ENCODE measurements at regions not wholly inside any gene's neighbourhood (a gene's known extent, or its start where the extent isn't known, plus 50 kb on each side); places are given as distances from the start of the nearest gene placed in this dataset.

DNA sequence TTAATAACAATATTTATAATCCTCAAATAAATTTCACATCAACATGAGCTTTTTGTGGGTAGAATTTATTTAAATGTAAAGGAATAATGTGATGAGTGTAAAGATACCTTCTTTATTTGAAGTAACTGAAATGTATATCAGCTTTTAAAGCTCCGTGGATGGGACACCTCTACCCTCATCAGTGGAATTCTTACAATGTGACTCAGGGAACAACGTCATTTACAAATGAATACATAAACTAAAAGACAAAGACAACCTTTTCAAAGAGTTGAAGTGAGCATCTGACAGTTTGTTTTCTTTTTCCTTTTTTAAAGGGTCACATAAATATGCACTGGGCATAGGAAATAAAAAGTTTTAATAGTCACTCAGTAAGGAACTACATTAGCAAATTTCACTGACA, 1127.0 kb upstream of the CRIM1 start:
- TF ChIP-seq, protein P1, sequence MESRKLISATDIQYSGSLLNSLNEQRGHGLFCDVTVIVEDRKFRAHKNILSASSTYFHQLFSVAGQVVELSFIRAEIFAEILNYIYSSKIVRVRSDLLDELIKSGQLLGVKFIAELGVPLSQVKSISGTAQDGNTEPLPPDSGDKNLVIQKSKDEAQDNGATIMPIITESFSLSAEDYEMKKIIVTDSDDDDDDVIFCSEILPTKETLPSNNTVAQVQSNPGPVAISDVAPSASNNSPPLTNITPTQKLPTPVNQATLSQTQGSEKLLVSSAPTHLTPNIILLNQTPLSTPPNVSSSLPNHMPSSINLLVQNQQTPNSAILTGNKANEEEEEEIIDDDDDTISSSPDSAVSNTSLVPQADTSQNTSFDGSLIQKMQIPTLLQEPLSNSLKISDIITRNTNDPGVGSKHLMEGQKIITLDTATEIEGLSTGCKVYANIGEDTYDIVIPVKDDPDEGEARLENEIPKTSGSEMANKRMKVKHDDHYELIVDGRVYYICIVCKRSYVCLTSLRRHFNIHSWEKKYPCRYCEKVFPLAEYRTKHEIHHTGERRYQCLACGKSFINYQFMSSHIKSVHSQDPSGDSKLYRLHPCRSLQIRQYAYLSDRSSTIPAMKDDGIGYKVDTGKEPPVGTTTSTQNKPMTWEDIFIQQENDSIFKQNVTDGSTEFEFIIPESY (IDR thresholded peaks at IDR 0.05; ENCODE audit: borderline replicate concordance, low read depth): no peak
- TF ChIP-seq, protein P2, sequence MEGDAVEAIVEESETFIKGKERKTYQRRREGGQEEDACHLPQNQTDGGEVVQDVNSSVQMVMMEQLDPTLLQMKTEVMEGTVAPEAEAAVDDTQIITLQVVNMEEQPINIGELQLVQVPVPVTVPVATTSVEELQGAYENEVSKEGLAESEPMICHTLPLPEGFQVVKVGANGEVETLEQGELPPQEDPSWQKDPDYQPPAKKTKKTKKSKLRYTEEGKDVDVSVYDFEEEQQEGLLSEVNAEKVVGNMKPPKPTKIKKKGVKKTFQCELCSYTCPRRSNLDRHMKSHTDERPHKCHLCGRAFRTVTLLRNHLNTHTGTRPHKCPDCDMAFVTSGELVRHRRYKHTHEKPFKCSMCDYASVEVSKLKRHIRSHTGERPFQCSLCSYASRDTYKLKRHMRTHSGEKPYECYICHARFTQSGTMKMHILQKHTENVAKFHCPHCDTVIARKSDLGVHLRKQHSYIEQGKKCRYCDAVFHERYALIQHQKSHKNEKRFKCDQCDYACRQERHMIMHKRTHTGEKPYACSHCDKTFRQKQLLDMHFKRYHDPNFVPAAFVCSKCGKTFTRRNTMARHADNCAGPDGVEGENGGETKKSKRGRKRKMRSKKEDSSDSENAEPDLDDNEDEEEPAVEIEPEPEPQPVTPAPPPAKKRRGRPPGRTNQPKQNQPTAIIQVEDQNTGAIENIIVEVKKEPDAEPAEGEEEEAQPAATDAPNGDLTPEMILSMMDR (IDR thresholded peaks at IDR 0.05): no peak
- TF ChIP-seq POLR2AphosphoS5 (IDR thresholded peaks at IDR 0.05; ENCODE audit: low read depth, low read length) (no peak), EP300 (IDR thresholded peaks at IDR 0.05; ENCODE audit: borderline replicate concordance in 1 of 2, low read depth in 1 of 2, low read length in 1 of 2) (no peak), GATA2 (CRISPR knock-in tag; IDR thresholded peaks at IDR 0.05) (no peak), YY1 (IDR thresholded peaks at IDR 0.05; ENCODE audit: low read depth) (no peak)
- TF ChIP-seq, protein P3, sequence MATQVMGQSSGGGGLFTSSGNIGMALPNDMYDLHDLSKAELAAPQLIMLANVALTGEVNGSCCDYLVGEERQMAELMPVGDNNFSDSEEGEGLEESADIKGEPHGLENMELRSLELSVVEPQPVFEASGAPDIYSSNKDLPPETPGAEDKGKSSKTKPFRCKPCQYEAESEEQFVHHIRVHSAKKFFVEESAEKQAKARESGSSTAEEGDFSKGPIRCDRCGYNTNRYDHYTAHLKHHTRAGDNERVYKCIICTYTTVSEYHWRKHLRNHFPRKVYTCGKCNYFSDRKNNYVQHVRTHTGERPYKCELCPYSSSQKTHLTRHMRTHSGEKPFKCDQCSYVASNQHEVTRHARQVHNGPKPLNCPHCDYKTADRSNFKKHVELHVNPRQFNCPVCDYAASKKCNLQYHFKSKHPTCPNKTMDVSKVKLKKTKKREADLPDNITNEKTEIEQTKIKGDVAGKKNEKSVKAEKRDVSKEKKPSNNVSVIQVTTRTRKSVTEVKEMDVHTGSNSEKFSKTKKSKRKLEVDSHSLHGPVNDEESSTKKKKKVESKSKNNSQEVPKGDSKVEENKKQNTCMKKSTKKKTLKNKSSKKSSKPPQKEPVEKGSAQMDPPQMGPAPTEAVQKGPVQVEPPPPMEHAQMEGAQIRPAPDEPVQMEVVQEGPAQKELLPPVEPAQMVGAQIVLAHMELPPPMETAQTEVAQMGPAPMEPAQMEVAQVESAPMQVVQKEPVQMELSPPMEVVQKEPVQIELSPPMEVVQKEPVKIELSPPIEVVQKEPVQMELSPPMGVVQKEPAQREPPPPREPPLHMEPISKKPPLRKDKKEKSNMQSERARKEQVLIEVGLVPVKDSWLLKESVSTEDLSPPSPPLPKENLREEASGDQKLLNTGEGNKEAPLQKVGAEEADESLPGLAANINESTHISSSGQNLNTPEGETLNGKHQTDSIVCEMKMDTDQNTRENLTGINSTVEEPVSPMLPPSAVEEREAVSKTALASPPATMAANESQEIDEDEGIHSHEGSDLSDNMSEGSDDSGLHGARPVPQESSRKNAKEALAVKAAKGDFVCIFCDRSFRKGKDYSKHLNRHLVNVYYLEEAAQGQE (IDR thresholded peaks at IDR 0.05; ENCODE audit: low read depth, low read length): no peak
- TF ChIP-seq, protein P4, sequence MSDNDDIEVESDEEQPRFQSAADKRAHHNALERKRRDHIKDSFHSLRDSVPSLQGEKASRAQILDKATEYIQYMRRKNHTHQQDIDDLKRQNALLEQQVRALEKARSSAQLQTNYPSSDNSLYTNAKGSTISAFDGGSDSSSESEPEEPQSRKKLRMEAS (IDR thresholded peaks at IDR 0.05; ENCODE audit: low read depth): no peak
- TF ChIP-seq, protein P5, sequence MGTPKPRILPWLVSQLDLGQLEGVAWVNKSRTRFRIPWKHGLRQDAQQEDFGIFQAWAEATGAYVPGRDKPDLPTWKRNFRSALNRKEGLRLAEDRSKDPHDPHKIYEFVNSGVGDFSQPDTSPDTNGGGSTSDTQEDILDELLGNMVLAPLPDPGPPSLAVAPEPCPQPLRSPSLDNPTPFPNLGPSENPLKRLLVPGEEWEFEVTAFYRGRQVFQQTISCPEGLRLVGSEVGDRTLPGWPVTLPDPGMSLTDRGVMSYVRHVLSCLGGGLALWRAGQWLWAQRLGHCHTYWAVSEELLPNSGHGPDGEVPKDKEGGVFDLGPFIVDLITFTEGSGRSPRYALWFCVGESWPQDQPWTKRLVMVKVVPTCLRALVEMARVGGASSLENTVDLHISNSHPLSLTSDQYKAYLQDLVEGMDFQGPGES (IDR thresholded peaks at IDR 0.05; ENCODE audit: low read depth, low read length): no peak

All from SK-N-SH (cell line).